DOHH2 (cell line): ENCODE measurements at regions not wholly inside any gene's neighbourhood (a gene's known extent, or its start where the extent isn't known, plus 50 kb on each side); places are given as distances from the start of the nearest gene placed in this dataset.

Experiments
- CTCF ChIP-seq: fragments of 200-600 bp; sonication (generic); IDR thresholded peaks from one replicate; pipeline ENCODE4 v1.5.1; 2014; ENCODE audit warnings: antibody characterized with exemption, mild to moderate bottlenecking, low read depth, low read length; ENCODE audit not compliant: poor library complexity, severe bottlenecking
- EZH2phosphoT487 ChIP-seq: fragments of 200-600 bp; sonication (generic); IDR thresholded peaks from 2 replicates; pipeline ENCODE4 v1.6.1; 2017; ENCODE audit warnings: borderline replicate concordance, mild to moderate bottlenecking, antibody characterized with exemption, low read length, moderate library complexity, mixed read lengths

GRCh38 chr12:34209259-34209835, 187.1 kb downstream of the ALG10 start:
- no peak for TF ChIP-seq CTCF
- no peak for TF ChIP-seq EZH2phosphoT487
